A673 (cell line): ENCODE measurements at regions not wholly inside any gene's neighbourhood (a gene's known extent, or its start where the extent isn't known, plus 50 kb on each side); places are given as distances from the start of the nearest gene placed in this dataset.

Experiments
- BruUV-seq: library from RNA; stranded (reverse); fragments of 400-500 nt; replicated peaks from 2 replicates; lab custom pipeline; 2021; lab: Mats Ljungman, UMichigan
- CTCF ChIA-PET: fragments of 300-600 bp; sonication (Branson Sonifier 250); formaldehyde crosslinking; loops from one replicate; lab custom pipeline; 2022; ENCODE audit warnings: antibody characterized with exemption; lab: Charles Lee
- POLR2A ChIA-PET: fragments of 300-600 bp; sonication (Branson Sonifier 250); formaldehyde crosslinking; loops from one replicate; lab custom pipeline; 2022; ENCODE audit warnings: antibody characterized with exemption; ENCODE audit not compliant: low non-redundant PET; lab: Charles Lee
- DNase-seq: peaks from one replicate; pipeline ENCODE4 v3.0.0-alpha.2; 2015; ENCODE audit warnings: low spot score
- H3K27ac ChIP-seq: fragments of 200-600 bp; sonication (generic); 2 replicates; pipeline ENCODE4 v1.5.1; 2016; ENCODE audit warnings: mixed run types, low read depth, mild to moderate bottlenecking, mixed read lengths, antibody characterized with exemption, low read length; ENCODE audit not compliant: poor library complexity, severe bottlenecking
- H3K27me3 ChIP-seq: fragments of 200-600 bp; sonication (generic); replicated peaks from 2 replicates; pipeline ENCODE4 v1.6.1; 2017; ENCODE audit warnings: mixed run types, low read depth, mild to moderate bottlenecking, mixed read lengths, antibody characterized with exemption, low read length; ENCODE audit not compliant: insufficient read depth, poor library complexity
- H3K36me3 ChIP-seq: fragments of 200-600 bp; sonication (generic); 2 replicates; pipeline ENCODE4 v1.6.1; 2016; ENCODE audit warnings: mixed run types, mild to moderate bottlenecking, mixed read lengths, antibody characterized with exemption, low read length; ENCODE audit not compliant: insufficient read depth, poor library complexity, severe bottlenecking
- H3K4me1 ChIP-seq: fragments of 200-600 bp; sonication (generic); 2 replicates; pipeline ENCODE4 v1.6.1; 2017; ENCODE audit warnings: mixed run types, mild to moderate bottlenecking, mixed read lengths, antibody characterized with exemption, low read length; ENCODE audit not compliant: insufficient read depth, poor library complexity, severe bottlenecking
- H3K4me3 ChIP-seq: fragments of 200-600 bp; sonication (generic); 2 replicates; pipeline ENCODE4 v1.5.1; 2016; ENCODE audit warnings: low read depth, mixed run types, mild to moderate bottlenecking, mixed read lengths, low read length; ENCODE audit not compliant: poor library complexity, severe bottlenecking
- H3K9me3 ChIP-seq: fragments of 200-600 bp; sonication (generic); 2 replicates; pipeline ENCODE4 v1.6.1; 2016; ENCODE audit warnings: mixed run types, low read depth, mild to moderate bottlenecking, mixed read lengths, antibody characterized with exemption, low read length; ENCODE audit not compliant: poor library complexity, severe bottlenecking
- EZH2 ChIP-seq: fragments of 200-600 bp; sonication (generic); IDR thresholded peaks from 2 replicates; pipeline ENCODE4 v1.6.1; 2017; ENCODE audit warnings: borderline replicate concordance, low read depth, mild to moderate bottlenecking, mixed read lengths, antibody characterized with exemption, low read length; ENCODE audit not compliant: poor library complexity, severe bottlenecking
- intact Hi-C: fragments of 100-400 bp; cut with micrococcal nuclease; formaldehyde crosslinking; loops from one replicate; pipeline ENCODE4 v1.10.0; 2022; ENCODE audit not compliant: unreplicated experiment
- TF ChIP-seq, protein P1 (sequence below): fragments of 300-800, 200-600 bp; sonication (generic); conservative IDR thresholded peaks from 2 replicates; pipeline ENCODE4 v1.5.1; 2017; ENCODE audit warnings: low read depth, mild to moderate bottlenecking, antibody characterized with exemption, low read length, moderate library complexity, mixed read lengths

GRCh38 chr5:52449516-52449915 is 338.2 kb upstream of the ITGA1 start:
- no TSS peak for BruUV-seq
- Histone ChIP-seq H3K27me3 (no peaks in the 10 kb centered on the region), H3K9me3 (no peaks in the 10 kb centered on the region), H3K36me3 (no peaks in the 10 kb centered on the region), H3K27ac (peak overlapping the region; percentile 48), H3K4me3 (no peak overlapping the region), H3K4me1 (peaks cover 25% of the 10 kb centered on the region)
- intact Hi-C loops = no loop called here
- ChIA-PET POLR2A (no interaction called here), CTCF (no interaction called here)
- TF ChIP-seq, protein P1, sequence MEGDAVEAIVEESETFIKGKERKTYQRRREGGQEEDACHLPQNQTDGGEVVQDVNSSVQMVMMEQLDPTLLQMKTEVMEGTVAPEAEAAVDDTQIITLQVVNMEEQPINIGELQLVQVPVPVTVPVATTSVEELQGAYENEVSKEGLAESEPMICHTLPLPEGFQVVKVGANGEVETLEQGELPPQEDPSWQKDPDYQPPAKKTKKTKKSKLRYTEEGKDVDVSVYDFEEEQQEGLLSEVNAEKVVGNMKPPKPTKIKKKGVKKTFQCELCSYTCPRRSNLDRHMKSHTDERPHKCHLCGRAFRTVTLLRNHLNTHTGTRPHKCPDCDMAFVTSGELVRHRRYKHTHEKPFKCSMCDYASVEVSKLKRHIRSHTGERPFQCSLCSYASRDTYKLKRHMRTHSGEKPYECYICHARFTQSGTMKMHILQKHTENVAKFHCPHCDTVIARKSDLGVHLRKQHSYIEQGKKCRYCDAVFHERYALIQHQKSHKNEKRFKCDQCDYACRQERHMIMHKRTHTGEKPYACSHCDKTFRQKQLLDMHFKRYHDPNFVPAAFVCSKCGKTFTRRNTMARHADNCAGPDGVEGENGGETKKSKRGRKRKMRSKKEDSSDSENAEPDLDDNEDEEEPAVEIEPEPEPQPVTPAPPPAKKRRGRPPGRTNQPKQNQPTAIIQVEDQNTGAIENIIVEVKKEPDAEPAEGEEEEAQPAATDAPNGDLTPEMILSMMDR = no peak
- DNase-seq = peak; percentile 68

- peaks cover 25% of the 10 kb centered on the region for H3K4me1 ChIP-seq
- H3K27me3 ChIP-seq = no peaks in the 10 kb centered on the region
- no peak overlapping the region for H3K27ac ChIP-seq
- no peaks in the 10 kb centered on the region for H3K36me3 ChIP-seq
- H3K9me3 ChIP-seq = no peaks in the 10 kb centered on the region
- TF ChIP-seq EZH2 = no peak
- TF ChIP-seq, protein P1 = no peak
- ChIA-PET CTCF (no interaction called here), POLR2A (no interaction called here)
- no peak for DNase-seq
- BruUV-seq = no TSS peak
- H3K4me3 ChIP-seq = no peak overlapping the region
- intact Hi-C loops = no loop called here
Observed at GRCh38 chr5:52452098-52452497, 335.6 kb upstream of the ITGA1 start.

DNA sequence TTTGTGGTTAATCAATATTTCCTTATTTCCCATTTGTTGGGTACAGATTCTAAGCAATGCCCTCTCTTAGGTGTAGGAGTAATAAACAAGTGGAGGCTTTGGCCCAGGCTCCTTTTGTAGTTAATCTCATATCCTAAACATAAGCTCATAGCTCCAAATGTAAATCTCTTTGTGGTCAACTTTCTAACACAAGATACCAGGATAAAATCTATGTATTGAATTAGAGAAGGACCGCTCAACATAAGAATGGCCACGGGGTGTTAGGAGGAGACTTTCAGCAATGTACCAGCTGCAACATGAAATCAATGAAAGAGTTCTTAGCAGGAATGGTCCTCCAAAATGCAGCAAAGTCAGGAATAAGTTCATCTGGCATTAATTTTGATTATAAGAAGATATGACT is 334.5 kb upstream of the ITGA1 start:
- Histone ChIP-seq H3K4me1 (peaks cover 18% of the 10 kb centered on the region), H3K9me3 (no peaks in the 10 kb centered on the region), H3K27me3 (no peaks in the 10 kb centered on the region), H3K27ac (no peak overlapping the region), H3K36me3 (no peaks in the 10 kb centered on the region), H3K4me3 (no peak overlapping the region)
- no TSS peak for BruUV-seq
- CTCF ChIA-PET = no interaction called here
- DNase-seq = no peak
- TF ChIP-seq, protein P1 = no peak
- TF ChIP-seq EZH2 = no peak
- POLR2A ChIA-PET = no interaction called here
- intact Hi-C loops = no loop called here

- no peaks in the 10 kb centered on the region for H3K36me3 ChIP-seq
- no peaks in the 10 kb centered on the region for H3K4me1 ChIP-seq
- CTCF ChIA-PET = no interaction called here
- no peak overlapping the region for H3K4me3 ChIP-seq
- BruUV-seq = no TSS peak
- H3K27ac ChIP-seq = no peak overlapping the region
- POLR2A ChIA-PET = no interaction called here
- H3K27me3 ChIP-seq = no peaks in the 10 kb centered on the region
- DNase-seq = no peak
- no peak for TF ChIP-seq EZH2
- TF ChIP-seq, protein P1 = no peak
- no peaks in the 10 kb centered on the region for H3K9me3 ChIP-seq
- intact Hi-C loops = no loop called here
Observed at GRCh38 chr5:52455920-52456319, 331.8 kb upstream of the ITGA1 start.
